Lower leg skin (tissue), 4 donors: ENCODE measurements at regions not wholly inside any gene's neighbourhood (a gene's known extent, or its start where the extent isn't known, plus 50 kb on each side); places are given as distances from the start of the nearest gene placed in this dataset.

Source experiments
- DNase-seq, 2 donors: peaks; one replicate each; pipeline ENCODE4 v3.0.0-alpha.2; 2019; ENCODE audit warnings: low spot score in 2 of 2
- H3K4me3 ChIP-seq: fragments of 200-600 bp; sonication (generic); 2 replicates; pipeline ENCODE4 v1.5.1; 2017; ENCODE audit warnings: mild to moderate bottlenecking, low read depth; ENCODE audit not compliant: poor library complexity, severe bottlenecking
- CTCF ChIP-seq, 3 donors: fragments of 450-650 bp; IDR thresholded peaks; one replicate each; pipeline ENCODE4 v1.5.1; 2016; ENCODE audit warnings: antibody characterized with exemption in 3 of 3, mild to moderate bottlenecking in 3 of 3, moderate library complexity in 2 of 3
- POLR2A ChIP-seq, 2 donors: fragments of 450-650 bp; IDR thresholded peaks; one replicate each; pipeline ENCODE4 v1.6.1; 2016 to 2017; ENCODE audit warnings: antibody characterized with exemption in 2 of 2, mild to moderate bottlenecking in 1 of 2, moderate library complexity in 1 of 2
- WGBS, 2 donors: methylation state at CpG; one replicate each; pipeline ENCODE4 v1.1.5; 2018; 5-methylcytosine and 5-hydroxymethylcytosine counted together
- intact Hi-C: fragments of 100-400 bp; cut with DNase I; formaldehyde crosslinking; loops from one replicate; pipeline ENCODE4 v1.15.0; 2023; ENCODE audit warnings: low total_unique reads

GRCh38 chr5:18008940-18009339, 374.7 kb downstream of the TAF11L14 start:
- TF ChIP-seq POLR2A (IDR thresholded peaks at IDR 0.05) (no peak), CTCF (IDR thresholded peaks at IDR 0.05) (no peak)
- intact Hi-C loops = no loop called here
- no peak overlapping the region for H3K4me3 ChIP-seq
- no peak for DNase-seq

- WGBS, 2 donors = 69 to 74% methylated on average over 2 of the region's 2 CpGs
- intact Hi-C loops = no loop called here
- TF ChIP-seq CTCF (IDR thresholded peaks at IDR 0.05) (no peak), POLR2A (IDR thresholded peaks at IDR 0.05) (no peak)
- no peak overlapping the region for H3K4me3 ChIP-seq
- no peak for DNase-seq
Measured at GRCh38 chr5:18010053-18010452, 375.8 kb downstream of the TAF11L14 start.

- TF ChIP-seq POLR2A (IDR thresholded peaks at IDR 0.05) (no peak), CTCF (IDR thresholded peaks at IDR 0.05) (no peak)
- no peak overlapping the region for H3K4me3 ChIP-seq
- no peak for DNase-seq
- intact Hi-C loops = no loop called here
- 58 to 61% methylated on average over 2 of the region's 2 CpGs for WGBS, 2 donors
Measured at GRCh38 chr5:18018472-18018871, 384.2 kb downstream of the TAF11L14 start.

GRCh38 chr5:18023275-18023674, 389.0 kb downstream of the TAF11L14 start:
- no peak for TF ChIP-seq POLR2A (IDR thresholded peaks at IDR 0.05)
- TF ChIP-seq CTCF (IDR thresholded peaks at IDR 0.05) = no peak
- intact Hi-C loops = no loop called here
- 81 to 88% methylated on average over 2 of the region's 2 CpGs for WGBS, 2 donors
- H3K4me3 ChIP-seq = no peak overlapping the region
- no peak for DNase-seq

- no peak for TF ChIP-seq CTCF (IDR thresholded peaks at IDR 0.05)
- no peak for TF ChIP-seq POLR2A (IDR thresholded peaks at IDR 0.05)
- no peak overlapping the region for H3K4me3 ChIP-seq
- 69 to 75% methylated on average over 2 of the region's 2 CpGs for WGBS, 2 donors
- intact Hi-C loops = no loop called here
- no peak for DNase-seq
Measured at GRCh38 chr5:18023986-18024385, 389.7 kb downstream of the TAF11L14 start.

GRCh38 chr5:18024542-18024941, 390.3 kb downstream of the TAF11L14 start:
- TF ChIP-seq POLR2A (IDR thresholded peaks at IDR 0.05) (no peak), CTCF (IDR thresholded peaks at IDR 0.05) (no peak)
- no peak overlapping the region for H3K4me3 ChIP-seq
- no peak for DNase-seq
- 90 to 92% methylated on average over 2 of the region's 2 CpGs for WGBS, 2 donors
- intact Hi-C loops = no loop called here
